ENCODE measurements at regions not wholly inside any gene's neighbourhood (a gene's known extent, or its start where the extent isn't known, plus 50 kb on each side); places are given as distances from the start of the nearest gene placed in this dataset.

GRCh38 chr4:104763554-104764222, 269.0 kb upstream of the CXXC4 start:
- H3K9me3 ChIP-seq (ENCODE audit: insufficient read depth, low read depth, low read length) = no peaks in the 10 kb centered on the region
- H3K36me3 ChIP-seq (ENCODE audit: insufficient read depth, low read length) = no peaks in the 10 kb centered on the region
- H2AFZ ChIP-seq (ENCODE audit: low read length) = no peak overlapping the region
- H3K4me3 ChIP-seq (ENCODE audit: low read length, poor library complexity, severe bottlenecking) = no peak overlapping the region
- H3F3A ChIP-seq (ENCODE audit: low read depth) = no peaks in the 10 kb centered on the region
- H3K9me2 ChIP-seq (replicated peaks; ENCODE audit: low read depth, low read length) = no peaks in the 10 kb centered on the region
- no peaks in the 10 kb centered on the region for H3K27me3 ChIP-seq (ENCODE audit: insufficient read depth, low read length, poor library complexity, severe bottlenecking)
- no peak overlapping the region for H3K4me2 ChIP-seq (ENCODE audit: low read depth, low read length, poor library complexity, severe bottlenecking)
- no peak overlapping the region for H3K9ac ChIP-seq (ENCODE audit: low read depth, low read length, poor library complexity, severe bottlenecking)
- H4K20me1 ChIP-seq (ENCODE audit: insufficient read depth, low read length, poor library complexity, severe bottlenecking) = no peaks in the 10 kb centered on the region
- TF ChIP-seq EZH2phosphoT487 (IDR thresholded peaks at IDR 0.05; ENCODE audit: borderline replicate concordance) = no peak
- TF ChIP-seq CTCF (conservative IDR thresholded peaks at IDR 0.05; ENCODE audit: low read length) = no peak
- H3K4me1 ChIP-seq (ENCODE audit: insufficient read depth, low read length, poor library complexity, severe bottlenecking) = no peaks in the 10 kb centered on the region
- no peaks in the 10 kb centered on the region for H3K79me2 ChIP-seq (ENCODE audit: insufficient read depth, low read length)

DNA sequence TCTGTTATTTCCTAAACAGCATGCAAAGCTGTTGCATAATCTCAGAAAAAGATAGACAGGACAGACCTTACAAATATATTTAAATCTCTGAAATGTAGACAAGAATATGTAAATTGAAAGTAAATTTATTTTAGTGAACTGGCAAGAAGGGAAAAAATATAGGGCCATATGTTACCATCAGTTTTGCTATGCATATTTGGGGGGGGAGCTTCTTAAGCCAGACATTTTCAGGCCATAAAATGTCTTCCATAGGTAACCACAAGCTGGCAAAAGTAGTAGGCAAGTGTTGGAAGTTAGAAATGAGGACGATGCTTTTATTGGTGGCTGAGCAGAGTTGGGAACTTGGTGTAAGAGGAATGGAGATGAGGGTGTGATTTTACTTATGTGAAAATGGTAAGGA, 272.0 kb upstream of the CXXC4 start:
- Histone ChIP-seq H3K4me2 (ENCODE audit: low read depth, low read length, poor library complexity, severe bottlenecking) (no peak overlapping the region), H3K79me2 (ENCODE audit: insufficient read depth, low read length) (no peaks in the 10 kb centered on the region), H2AFZ (ENCODE audit: low read length) (no peak overlapping the region), H3K4me1 (ENCODE audit: insufficient read depth, low read length, poor library complexity, severe bottlenecking) (no peaks in the 10 kb centered on the region), H3K36me3 (ENCODE audit: insufficient read depth, low read length) (no peaks in the 10 kb centered on the region), H3K9me3 (ENCODE audit: insufficient read depth, low read depth, low read length) (no peaks in the 10 kb centered on the region), H4K20me1 (ENCODE audit: insufficient read depth, low read length, poor library complexity, severe bottlenecking) (no peaks in the 10 kb centered on the region), H3K4me3 (ENCODE audit: low read length, poor library complexity, severe bottlenecking) (no peak overlapping the region), H3K9ac (ENCODE audit: low read depth, low read length, poor library complexity, severe bottlenecking) (no peak overlapping the region), H3K27me3 (ENCODE audit: insufficient read depth, low read length, poor library complexity, severe bottlenecking) (no peaks in the 10 kb centered on the region), H3F3A (ENCODE audit: low read depth) (no peaks in the 10 kb centered on the region), H3K9me2 (replicated peaks; ENCODE audit: low read depth, low read length) (no peaks in the 10 kb centered on the region)
- TF ChIP-seq EZH2phosphoT487 (IDR thresholded peaks at IDR 0.05; ENCODE audit: borderline replicate concordance) (no peak), CTCF (conservative IDR thresholded peaks at IDR 0.05; ENCODE audit: low read length) (no peak)

GRCh38 chr4:104772849-104773248, 278.2 kb upstream of the CXXC4 start:
- no peaks in the 10 kb centered on the region for H3K27me3 ChIP-seq (ENCODE audit: insufficient read depth, low read length, poor library complexity, severe bottlenecking)
- H3K9ac ChIP-seq (ENCODE audit: low read depth, low read length, poor library complexity, severe bottlenecking) = no peak overlapping the region
- no peaks in the 10 kb centered on the region for H3F3A ChIP-seq (ENCODE audit: low read depth)
- TF ChIP-seq CTCF (conservative IDR thresholded peaks at IDR 0.05; ENCODE audit: low read length) (no peak), EZH2phosphoT487 (IDR thresholded peaks at IDR 0.05; ENCODE audit: borderline replicate concordance) (no peak)
- H3K4me3 ChIP-seq (ENCODE audit: low read length, poor library complexity, severe bottlenecking) = no peak overlapping the region
- H3K4me1 ChIP-seq (ENCODE audit: insufficient read depth, low read length, poor library complexity, severe bottlenecking) = no peaks in the 10 kb centered on the region
- no peak overlapping the region for H3K4me2 ChIP-seq (ENCODE audit: low read depth, low read length, poor library complexity, severe bottlenecking)
- H2AFZ ChIP-seq (ENCODE audit: low read length) = no peak overlapping the region
- no peaks in the 10 kb centered on the region for H3K9me3 ChIP-seq (ENCODE audit: insufficient read depth, low read depth, low read length)
- H3K9me2 ChIP-seq (replicated peaks; ENCODE audit: low read depth, low read length) = no peaks in the 10 kb centered on the region
- H3K79me2 ChIP-seq (ENCODE audit: insufficient read depth, low read length) = no peaks in the 10 kb centered on the region
- H3K36me3 ChIP-seq (ENCODE audit: insufficient read depth, low read length) = no peaks in the 10 kb centered on the region
- H4K20me1 ChIP-seq (ENCODE audit: insufficient read depth, low read length, poor library complexity, severe bottlenecking) = no peaks in the 10 kb centered on the region

Measured in Loucy (cell line).